HG03135 (cell line): ENCODE measurements at regions not wholly inside any gene's neighbourhood (a gene's known extent, or its start where the extent isn't known, plus 50 kb on each side); places are given as distances from the start of the nearest gene placed in this dataset.
"Not testable (repeated sequence)": the region's sequence is repeated elsewhere in the genome, so short reads cannot be mapped to it uniquely, and the experiment has no call there.

ENCODE experiments used
- ATAC-seq: cut with Tn5 transposase; IDR thresholded peaks from one replicate; pipeline ENCODE4 v1.9.1; 2021; ENCODE audit warnings: mild to moderate bottlenecking, moderate library complexity; ENCODE audit not compliant: unreplicated experiment

- no peak for ATAC-seq
These were observed 485.6 kb upstream of the SOX9 start for GRCh38 chr17:71635187-71635586.

DNA sequence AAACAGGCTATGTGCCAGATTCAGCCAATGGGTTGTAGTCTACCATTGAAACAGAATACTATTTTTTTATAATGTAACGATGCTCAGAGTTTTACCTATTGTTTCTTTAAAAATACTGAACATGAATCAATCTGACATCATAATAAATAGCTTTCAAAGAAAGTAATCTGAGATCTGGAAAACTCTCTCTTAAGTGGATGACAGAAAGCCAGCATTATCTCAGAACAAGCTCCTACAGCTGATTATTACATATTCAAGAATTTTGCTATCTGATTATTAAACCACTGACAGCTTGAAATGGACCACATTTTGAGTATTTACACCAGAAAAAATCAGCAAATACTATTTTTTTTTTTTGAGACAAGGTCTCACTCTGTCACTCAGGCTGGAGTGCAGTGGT, 484.2 kb upstream of the SOX9 start:
- no peak for ATAC-seq

GRCh38 chr17:71638668-71639067, 482.2 kb upstream of the SOX9 start:
- no peak for ATAC-seq

DNA sequence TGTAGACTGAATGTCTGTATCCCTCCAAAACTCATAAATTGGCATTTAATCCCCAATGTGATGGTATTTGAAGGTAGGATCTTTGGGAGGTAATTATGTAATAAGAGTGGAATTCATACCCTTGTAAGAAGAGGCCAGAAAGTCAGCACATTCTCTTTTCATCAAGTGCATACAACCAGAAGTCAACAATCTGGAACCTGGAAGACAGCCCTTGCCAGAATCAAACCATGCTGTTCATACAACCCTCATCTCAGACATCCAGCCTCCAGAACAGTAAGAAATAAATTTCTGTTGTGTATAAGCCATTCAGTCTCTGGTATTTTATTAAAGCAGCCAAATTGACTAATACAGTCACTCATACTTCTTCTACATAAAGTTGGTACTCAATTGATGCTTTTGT, 481.0 kb upstream of the SOX9 start:
- no peak for ATAC-seq

GRCh38 chr17:71646890-71647289, 473.9 kb upstream of the SOX9 start:
- not testable (repeated sequence) for ATAC-seq

- not testable (repeated sequence) for ATAC-seq
These were observed 472.5 kb upstream of the SOX9 start for GRCh38 chr17:71648342-71648741.

GRCh38 chr17:71649941-71650350, 470.9 kb upstream of the SOX9 start:
- no peak for ATAC-seq

DNA sequence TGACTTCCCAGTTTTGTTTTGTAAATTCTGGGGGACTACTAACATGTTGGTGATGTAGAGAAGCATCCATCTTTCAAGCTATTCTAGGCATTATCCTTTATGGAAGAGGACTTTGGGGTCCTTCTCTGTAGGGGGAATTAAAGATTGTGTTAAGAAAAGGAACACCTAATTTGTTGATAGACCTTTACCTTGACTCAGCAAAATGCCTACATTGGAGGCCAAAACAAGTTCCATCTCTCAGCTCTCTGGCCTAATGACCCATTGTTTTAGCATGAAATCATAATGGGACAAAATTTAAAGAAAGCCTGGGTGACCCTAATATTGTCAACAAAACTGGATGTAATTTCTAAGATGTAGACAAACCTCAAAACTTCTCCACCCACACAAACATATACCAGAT, 465.3 kb upstream of the SOX9 start:
- no peak for ATAC-seq

- ATAC-seq = no peak
These were observed 463.6 kb upstream of the SOX9 start for GRCh38 chr17:71656964-71657858.

- ATAC-seq = no peak
These were observed 461.8 kb upstream of the SOX9 start for GRCh38 chr17:71658996-71659395.

DNA sequence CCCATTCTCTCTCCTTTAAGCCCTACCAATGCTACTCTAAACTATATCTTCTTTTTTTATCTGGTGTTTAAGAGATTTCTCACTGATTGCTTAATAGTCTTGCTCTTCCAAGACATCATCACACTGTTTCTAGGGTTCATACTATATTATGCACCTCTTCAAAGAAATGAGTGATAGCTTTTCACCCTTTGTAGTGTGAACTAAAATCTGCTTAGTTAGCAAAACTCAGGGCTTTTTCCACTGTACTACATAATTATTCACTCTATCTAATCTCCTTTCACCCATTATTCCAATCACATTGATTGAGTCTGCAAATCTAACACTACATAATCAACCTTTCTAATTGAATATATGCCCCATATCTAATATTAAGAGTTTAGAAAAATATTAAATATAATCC, 456.0 kb upstream of the SOX9 start:
- no peak for ATAC-seq

- ATAC-seq = no peak
These were observed 454.8 kb upstream of the SOX9 start for GRCh38 chr17:71666047-71666446.

DNA sequence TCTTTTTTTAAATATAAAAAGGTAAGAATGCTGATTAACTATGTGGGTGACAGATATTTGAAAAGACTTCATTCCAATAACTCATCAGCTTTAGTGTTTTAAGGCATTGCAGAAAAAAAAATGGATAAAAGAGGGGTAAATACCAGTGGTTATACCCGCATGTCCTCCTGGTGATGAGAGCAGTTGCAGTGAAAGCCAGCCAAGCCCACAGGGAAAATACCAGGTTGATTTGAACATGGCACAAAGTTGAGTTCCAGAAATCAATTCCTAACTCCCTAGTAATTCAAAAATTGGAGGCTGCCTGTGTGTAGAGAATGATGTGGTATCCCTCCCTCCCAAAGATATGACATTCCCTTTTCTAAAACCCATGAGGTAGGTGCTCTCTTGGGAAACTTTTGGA, 453.2 kb upstream of the SOX9 start:
- no peak for ATAC-seq

- ATAC-seq = no peak
These were observed 452.0 kb upstream of the SOX9 start for GRCh38 chr17:71668807-71669206.

DNA sequence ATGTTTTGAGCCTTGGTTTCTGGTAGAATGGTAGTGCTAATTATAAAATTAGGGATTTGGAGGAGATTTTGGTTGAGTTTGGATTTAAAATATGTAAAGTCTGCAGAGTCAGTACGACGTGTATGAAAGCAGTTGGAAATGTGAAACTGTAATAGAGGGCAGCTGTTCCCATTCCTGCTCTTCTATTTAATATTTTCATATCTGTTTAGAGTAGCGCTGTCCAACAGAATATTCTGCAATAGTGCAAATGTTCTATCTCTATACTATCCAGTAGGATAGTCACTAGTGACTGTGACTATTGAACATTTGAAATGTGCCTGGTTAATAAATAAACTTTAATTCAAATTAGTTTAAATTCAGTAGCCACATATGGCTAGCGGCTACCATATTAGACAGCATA, 443.4 kb upstream of the SOX9 start:
- no peak for ATAC-seq

DNA sequence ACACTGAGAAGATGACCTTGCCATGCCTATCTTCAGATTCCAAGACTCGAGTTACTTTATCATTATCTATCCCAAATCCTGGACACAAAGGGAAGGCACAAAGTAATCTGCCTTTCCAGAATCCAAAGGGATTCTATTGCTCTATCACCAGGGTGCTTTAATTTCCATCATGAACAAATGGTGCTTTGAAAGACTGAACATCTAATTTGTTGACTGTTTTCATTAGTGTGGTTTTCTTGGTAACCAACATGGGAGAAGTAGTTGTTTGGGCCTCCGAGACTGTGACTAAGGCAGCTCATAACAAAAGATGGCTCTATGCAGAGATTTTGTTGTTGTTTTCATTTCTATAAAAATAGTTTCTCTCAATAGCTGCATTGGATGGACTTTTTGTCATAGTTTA, 441.0 kb upstream of the SOX9 start:
- no peak for ATAC-seq

GRCh38 chr17:71681427-71682173, 439.2 kb upstream of the SOX9 start:
- no peak for ATAC-seq

- ATAC-seq = no peak
These were observed 438.7 kb upstream of the SOX9 start for GRCh38 chr17:71682174-71682494.

- ATAC-seq = no peak
These were observed 431.0 kb upstream of the SOX9 start for GRCh38 chr17:71689782-71690181.

DNA sequence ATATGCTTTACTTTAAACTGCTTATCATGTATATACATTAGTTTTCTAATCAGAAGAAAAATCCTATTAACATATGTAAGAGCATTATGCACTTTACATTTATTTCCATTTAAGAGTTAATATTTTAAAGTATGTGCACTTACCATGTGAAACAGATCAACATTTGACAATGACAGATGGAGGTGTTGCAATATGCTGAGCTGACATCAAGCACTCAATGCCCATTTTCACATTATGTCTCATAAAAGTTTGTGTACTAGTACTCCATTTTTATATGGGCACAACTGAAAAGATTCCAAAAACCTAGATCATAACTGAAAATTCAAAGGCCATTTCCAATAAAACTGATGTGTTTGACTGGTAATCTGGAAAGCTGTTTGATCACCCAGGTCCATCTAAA, 420.9 kb upstream of the SOX9 start:
- no peak for ATAC-seq

GRCh38 chr17:71703701-71704100, 417.1 kb upstream of the SOX9 start:
- no peak for ATAC-seq

- no peak for ATAC-seq
These were observed 411.4 kb upstream of the SOX9 start for GRCh38 chr17:71709271-71709890.
